Skeletal muscle tissue (tissue), 3 donors: ENCODE measurements at regions not wholly inside any gene's neighbourhood (a gene's known extent, or its start where the extent isn't known, plus 50 kb on each side); places are given as distances from the start of the nearest gene placed in this dataset.

ENCODE experiments used
- H3K27ac ChIP-seq: one replicate; pipeline ENCODE4 v1.7.0; 2013; ENCODE audit warnings: mild to moderate bottlenecking, low read depth, low read length, inconsistent platforms
- H3K27me3 ChIP-seq, 3 donors: one replicate each; pipeline ENCODE4 v1.7.0; 2013; ENCODE audit warnings: low read length in 3 of 3; ENCODE audit not compliant: control insufficient read depth in 3 of 3, insufficient read depth in 3 of 3
- H3K36me3 ChIP-seq, 3 donors: one replicate each; pipeline ENCODE4 v1.7.0; 2013; ENCODE audit warnings: low read length in 3 of 3; ENCODE audit not compliant: control insufficient read depth in 3 of 3, insufficient read depth in 3 of 3
- H3K4me1 ChIP-seq, 3 donors: one replicate each; pipeline ENCODE4 v1.7.0; 2013; ENCODE audit warnings: low read length in 3 of 3, mild to moderate bottlenecking in 3 of 3; ENCODE audit not compliant: control insufficient read depth in 3 of 3, insufficient read depth in 3 of 3
- H3K4me3 ChIP-seq, 3 donors: one replicate each; pipeline ENCODE4 v1.7.0; 2013; ENCODE audit warnings: low read length in 3 of 3
- H3K9ac ChIP-seq, 3 donors: one replicate each; pipeline ENCODE4 v1.7.0; 2013; ENCODE audit warnings: low read length in 3 of 3, mild to moderate bottlenecking in 3 of 3, moderate library complexity in 2 of 3, low read depth in 1 of 3
- H3K9me3 ChIP-seq, 3 donors: one replicate each; pipeline ENCODE4 v1.7.0; 2013; ENCODE audit warnings: low read length in 3 of 3; ENCODE audit not compliant: control insufficient read depth in 3 of 3
- donor health status: Osteomylitis.

DNA sequence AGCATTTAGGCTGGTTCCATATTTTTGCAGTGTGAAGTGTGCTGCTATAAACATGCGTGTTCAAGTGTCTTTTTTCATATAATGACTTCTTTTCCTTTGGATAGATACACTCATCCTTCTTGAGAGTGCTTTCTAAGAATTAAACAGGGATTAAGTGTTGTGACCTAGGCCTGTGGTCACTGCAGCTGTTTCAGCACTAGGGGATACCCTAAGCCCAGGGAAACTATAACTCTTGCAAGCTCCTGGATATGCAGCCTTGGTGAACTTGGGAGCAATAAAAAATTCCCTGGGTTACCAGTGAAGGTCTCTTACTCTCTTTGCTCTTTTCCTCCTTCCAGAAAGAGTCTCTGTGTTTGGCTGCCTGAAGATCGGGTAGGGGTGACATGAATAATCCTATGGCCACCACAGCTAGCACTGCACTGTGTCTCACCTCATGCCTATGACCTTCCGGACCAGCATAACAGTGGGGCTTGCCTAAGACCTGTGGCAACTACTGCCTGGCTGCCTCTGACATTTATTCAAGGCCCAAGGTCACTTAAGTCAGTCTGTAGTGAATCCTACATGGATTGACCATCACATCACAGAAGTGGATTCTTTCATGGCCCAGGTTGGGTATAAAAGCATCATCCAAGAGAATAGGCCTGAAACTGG lies 799.7 kb downstream of the DACH1 start:
- Histone ChIP-seq H3K36me3 (no peaks in the 10 kb centered on the region), H3K9ac (no peak overlapping the region), H3K9me3 (no peaks in the 10 kb centered on the region), H3K4me1 (no peaks in the 10 kb centered on the region), H3K27ac (no peak overlapping the region), H3K27me3 (no peaks in the 10 kb centered on the region), H3K4me3 (no peak overlapping the region)

DNA sequence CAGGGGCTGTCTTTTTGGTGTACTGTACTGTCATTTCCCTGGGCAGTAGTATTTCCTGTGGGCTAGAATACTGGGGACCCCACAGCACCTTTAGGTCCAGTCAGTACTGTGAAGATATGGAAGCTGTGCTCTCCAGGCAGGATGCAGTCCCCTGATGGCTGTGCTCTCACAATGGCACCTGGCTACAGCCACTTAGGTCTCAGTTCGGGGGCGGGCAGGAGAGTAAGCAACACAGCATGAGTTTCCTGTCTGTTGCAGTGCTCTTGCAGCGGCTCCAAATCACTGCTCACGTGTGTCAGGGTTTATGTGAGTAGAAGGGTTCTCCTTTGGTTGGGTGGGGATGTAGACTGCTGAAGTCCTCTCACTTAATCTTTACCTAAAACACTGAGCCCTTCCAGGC lies 810.4 kb downstream of the DACH1 start:
- Histone ChIP-seq H3K27me3 (no peaks in the 10 kb centered on the region), H3K36me3 (no peaks in the 10 kb centered on the region), H3K4me3 (no peak overlapping the region), H3K27ac (no peak overlapping the region), H3K9me3 (no peaks in the 10 kb centered on the region), H3K9ac (no peak overlapping the region), H3K4me1 (no peaks in the 10 kb centered on the region)

DNA sequence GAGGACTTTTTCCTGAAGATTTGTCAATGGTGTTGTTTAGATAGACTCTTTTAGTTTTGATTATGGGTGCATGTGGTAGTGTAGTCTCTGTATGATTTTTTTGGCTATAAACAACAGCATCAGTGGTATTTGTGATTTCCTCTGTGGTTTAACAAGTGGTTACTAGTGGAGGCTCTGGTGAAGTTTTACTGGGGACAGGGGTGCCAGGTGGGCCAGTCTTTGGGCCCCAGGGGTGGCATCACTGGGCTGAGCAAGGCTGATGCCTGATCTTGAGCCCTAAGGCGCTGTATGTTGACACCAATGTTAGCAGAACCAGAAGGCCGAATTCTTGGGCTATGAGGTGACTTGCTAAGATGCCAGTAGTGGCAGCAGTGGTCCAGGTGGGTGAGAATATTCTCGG lies 811.4 kb downstream of the DACH1 start:
- no peaks in the 10 kb centered on the region for H3K4me1 ChIP-seq
- H3K27me3 ChIP-seq = no peaks in the 10 kb centered on the region
- no peaks in the 10 kb centered on the region for H3K36me3 ChIP-seq
- no peak overlapping the region for H3K4me3 ChIP-seq
- no peak overlapping the region for H3K9ac ChIP-seq
- no peaks in the 10 kb centered on the region for H3K9me3 ChIP-seq
- H3K27ac ChIP-seq = no peak overlapping the region

GRCh38 chr13:71055047-71055446 lies 812.0 kb downstream of the DACH1 start:
- Histone ChIP-seq H3K9ac (no peak overlapping the region), H3K4me3 (no peak overlapping the region), H3K27ac (no peak overlapping the region), H3K9me3 (no peaks in the 10 kb centered on the region), H3K36me3 (no peaks in the 10 kb centered on the region), H3K27me3 (no peaks in the 10 kb centered on the region), H3K4me1 (no peaks in the 10 kb centered on the region)

- Histone ChIP-seq H3K4me3 (no peak overlapping the region), H3K4me1 (no peaks in the 10 kb centered on the region), H3K9me3 (no peaks in the 10 kb centered on the region), H3K36me3 (no peaks in the 10 kb centered on the region), H3K27ac (no peak overlapping the region), H3K9ac (no peak overlapping the region), H3K27me3 (no peaks in the 10 kb centered on the region)
Measured at GRCh38 chr13:71054358-71054757, 812.6 kb downstream of the DACH1 start.

GRCh38 chr13:71051573-71051972 lies 815.4 kb downstream of the DACH1 start:
- no peak overlapping the region for H3K9ac ChIP-seq
- H3K27ac ChIP-seq = no peak overlapping the region
- H3K36me3 ChIP-seq = no peaks in the 10 kb centered on the region

DNA sequence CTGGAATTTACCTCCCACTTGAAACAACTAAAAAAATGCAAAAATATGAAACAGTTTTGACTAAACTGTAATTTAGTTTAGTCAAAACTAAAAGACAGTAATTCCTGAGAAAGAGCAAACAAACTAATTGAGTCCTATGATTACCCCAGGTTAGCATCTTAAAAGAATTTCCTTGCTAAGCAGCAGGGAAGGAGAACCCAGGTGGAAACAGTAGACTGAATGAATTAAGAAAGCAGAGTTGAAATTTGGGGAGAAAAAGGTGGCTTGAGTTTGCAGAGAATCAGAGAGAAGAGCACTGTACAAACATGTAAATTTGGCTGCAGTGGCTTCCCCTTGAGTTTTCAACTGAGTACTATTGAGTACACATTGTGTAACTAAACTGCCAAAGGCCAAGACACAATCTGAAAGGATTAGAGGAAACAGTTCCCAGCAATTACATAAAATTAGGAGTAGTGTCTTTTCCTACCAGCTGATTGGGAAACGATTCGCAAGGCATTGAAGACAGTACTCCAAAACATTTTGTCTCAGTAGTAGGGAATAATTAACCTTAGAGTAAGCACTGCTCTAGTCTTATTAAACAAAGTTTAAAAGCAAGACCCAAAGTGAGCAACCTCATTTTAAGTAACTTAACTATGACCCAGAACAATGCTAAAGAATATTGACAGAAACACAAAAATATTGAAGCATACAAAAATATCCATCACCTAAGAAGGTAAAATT lies 820.5 kb downstream of the DACH1 start:
- H3K9ac ChIP-seq = no peak overlapping the region
- H3K27me3 ChIP-seq = no peaks in the 10 kb centered on the region
- H3K9me3 ChIP-seq = no peaks in the 10 kb centered on the region
- no peaks in the 10 kb centered on the region for H3K36me3 ChIP-seq
- no peak overlapping the region for H3K4me3 ChIP-seq
- H3K27ac ChIP-seq = no peak overlapping the region
- no peaks in the 10 kb centered on the region for H3K4me1 ChIP-seq

More at GRCh38 chr13:71051573-71051972, 815.4 kb downstream of the DACH1 start:
- Histone ChIP-seq H3K4me1 (no peaks in the 10 kb centered on the region), H3K4me3 (no peak overlapping the region), H3K9me3 (no peaks in the 10 kb centered on the region), H3K27me3 (no peaks in the 10 kb centered on the region)

GRCh38 chr13:71045101-71045500 lies 821.9 kb downstream of the DACH1 start:
- no peak overlapping the region for H3K9ac ChIP-seq
- H3K27ac ChIP-seq = no peak overlapping the region
- H3K36me3 ChIP-seq = no peaks in the 10 kb centered on the region
- no peaks in the 10 kb centered on the region for H3K27me3 ChIP-seq
- H3K4me1 ChIP-seq = no peaks in the 10 kb centered on the region
- H3K4me3 ChIP-seq = no peak overlapping the region
- no peaks in the 10 kb centered on the region for H3K9me3 ChIP-seq

DNA sequence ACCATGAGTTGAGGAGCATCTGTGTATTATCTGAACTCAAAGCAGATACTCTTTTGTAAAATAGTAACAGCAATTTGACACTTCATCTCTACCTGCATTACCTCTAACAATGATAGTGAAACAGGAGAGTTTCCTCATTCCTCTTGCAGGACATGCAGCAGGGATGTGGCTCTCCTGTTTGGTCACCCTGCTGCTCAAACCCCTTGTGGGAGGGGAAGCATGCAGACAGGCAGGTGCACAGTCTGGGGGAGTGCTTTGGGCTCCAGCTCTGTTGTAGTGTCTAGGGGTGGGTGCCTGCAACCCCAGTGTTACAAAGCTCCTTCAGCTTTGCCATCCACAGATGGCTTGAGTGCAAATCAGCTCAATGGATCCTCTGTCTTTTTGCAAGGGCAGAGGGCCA lies 827.6 kb downstream of the DACH1 start:
- H3K9ac ChIP-seq = no peak overlapping the region
- no peaks in the 10 kb centered on the region for H3K9me3 ChIP-seq
- H3K4me1 ChIP-seq = no peaks in the 10 kb centered on the region
- no peaks in the 10 kb centered on the region for H3K27me3 ChIP-seq
- no peaks in the 10 kb centered on the region for H3K36me3 ChIP-seq
- no peak overlapping the region for H3K4me3 ChIP-seq
- no peak overlapping the region for H3K27ac ChIP-seq

GRCh38 chr13:71034018-71034417 lies 833.0 kb downstream of the DACH1 start:
- Histone ChIP-seq H3K9ac (no peak overlapping the region), H3K36me3 (no peaks in the 10 kb centered on the region), H3K27ac (no peak overlapping the region), H3K27me3 (no peaks in the 10 kb centered on the region), H3K9me3 (peaks cover 0 to 5% (median 0%) of the 10 kb centered on the region in 3 donors), H3K4me1 (no peaks in the 10 kb centered on the region), H3K4me3 (no peak overlapping the region)
